Left renal pelvis (tissue), 4 donors: ENCODE measurements at regions not wholly inside any gene's neighbourhood (a gene's known extent, or its start where the extent isn't known, plus 50 kb on each side); places are given as distances from the start of the nearest gene placed in this dataset.
"Not testable (repeated sequence)": the region's sequence is repeated elsewhere in the genome, so short reads cannot be mapped to it uniquely, and the experiment has no call there.

Experiments
- DNase-seq, 4 donors: peaks; one replicate each; pipeline ENCODE4 v3.0.0-alpha.2; 2013; ENCODE audit warnings: low read depth in 4 of 4, low spot score in 3 of 4

GRCh38 chr7:121531175-121532070 lies 135.3 kb upstream of the FAM3C start:
- no peak for DNase-seq

- no peak for DNase-seq
These were observed 134.4 kb upstream of the FAM3C start for GRCh38 chr7:121530227-121531174.

- DNase-seq, result no peak
These were observed 132.9 kb upstream of the FAM3C start for GRCh38 chr7:121529003-121529402.

GRCh38 chr7:121526210-121526609 lies 130.1 kb upstream of the FAM3C start:
- not testable (repeated sequence) for DNase-seq

GRCh38 chr7:121525155-121525819 lies 129.2 kb upstream of the FAM3C start:
- DNase-seq, result no peak

GRCh38 chr7:121521711-121522400 lies 125.7 kb upstream of the FAM3C start:
- DNase-seq, result no peak

- DNase-seq, result no peak
These were observed 124.8 kb upstream of the FAM3C start for GRCh38 chr7:121520911-121521310.

- no peak for DNase-seq
These were observed 123.7 kb upstream of the FAM3C start for GRCh38 chr7:121519548-121520521.

GRCh38 chr7:121517591-121517990 lies 121.5 kb upstream of the FAM3C start:
- DNase-seq, result no peak

GRCh38 chr7:121516821-121517220 lies 120.7 kb upstream of the FAM3C start:
- DNase-seq, result peak; percentile 16 to 39 (median 32)

GRCh38 chr7:121515630-121516401 lies 119.7 kb upstream of the FAM3C start:
- DNase-seq, result no peak

- DNase-seq, result no peak
These were observed 119.1 kb upstream of the FAM3C start for GRCh38 chr7:121515229-121515628.

GRCh38 chr7:121513105-121513504 lies 117.0 kb upstream of the FAM3C start:
- DNase-seq, result no peak

GRCh38 chr7:121510858-121511482 lies 114.9 kb upstream of the FAM3C start:
- DNase-seq, result no peak

- DNase-seq, result no peak
These were observed 114.2 kb upstream of the FAM3C start for GRCh38 chr7:121510302-121510701.

GRCh38 chr7:121505540-121506182 lies 109.6 kb upstream of the FAM3C start:
- DNase-seq, result no peak

GRCh38 chr7:121505021-121505420 lies 108.9 kb upstream of the FAM3C start:
- DNase-seq, result no peak
